Esophagus squamous epithelium (tissue), 5 donors: ENCODE measurements at regions not wholly inside any gene's neighbourhood (a gene's known extent, or its start where the extent isn't known, plus 50 kb on each side); places are given as distances from the start of the nearest gene placed in this dataset.
"Not testable (repeated sequence)": the region's sequence is repeated elsewhere in the genome, so short reads cannot be mapped to it uniquely, and the experiment has no call there.

Source experiments
- DNase-seq: peaks from one replicate; lab custom pipeline; 2025; lab: John Stamatoyannopoulos, UW
- H3K27ac ChIP-seq, 4 donors: fragments of 200-600 bp; sonication (generic); one replicate each; pipeline ENCODE4 v1.5.1; 2016 to 2019; ENCODE audit warnings: mild to moderate bottlenecking in 1 of 4
- H3K27me3 ChIP-seq, 4 donors: fragments of 200-600 bp; sonication (generic); 1 replicate in 3 of 4; 2 replicates in 1 of 4; pipeline versions ENCODE4 v1.5.1 to v1.6.0; 2017 to 2021; ENCODE audit warnings: antibody characterized with exemption in 1 of 4
- H3K36me3 ChIP-seq, 3 donors: fragments of 200-600 bp; sonication (generic); one replicate each; pipeline ENCODE4 v1.5.1; 2016 to 2019
- H3K4me1 ChIP-seq, 3 donors: fragments of 200-600 bp; sonication (generic); one replicate each; pipeline ENCODE4 v1.5.1; 2017 to 2019
- H3K4me3 ChIP-seq, 4 donors: fragments of 200-600 bp; sonication (generic); 1 replicate in 3 of 4; 2 replicates in 1 of 4; pipeline ENCODE4 v1.5.1; 2016 to 2019; ENCODE audit warnings: mild to moderate bottlenecking in 2 of 4, moderate library complexity in 1 of 4
- H3K9me3 ChIP-seq, 3 donors: fragments of 200-600 bp; sonication (generic); one replicate each; pipeline ENCODE4 v1.5.1; 2016 to 2019
- CTCF ChIP-seq, 6 experiments: fragments of 450-650 bp in 4 of 6; fragments of 200-600 bp in 2 of 6; sonication (generic) in 2 of 6; IDR thresholded peaks; one replicate each; pipeline ENCODE4 v1.5.1; 2016 to 2019; ENCODE audit warnings: antibody characterized with exemption in 6 of 6, mild to moderate bottlenecking in 4 of 6, moderate library complexity in 4 of 6
- POLR2A ChIP-seq, 4 donors: fragments of 450-650 bp; IDR thresholded peaks; one replicate each; pipeline ENCODE4 v1.6.1; 2017; ENCODE audit warnings: antibody characterized with exemption in 4 of 4, mild to moderate bottlenecking in 4 of 4, moderate library complexity in 3 of 4
- WGBS, 2 donors: methylation state at CpG; one replicate each; pipeline ENCODE4 v1.1.5; 2018; 5-methylcytosine and 5-hydroxymethylcytosine counted together
- intact Hi-C: fragments of 100-400 bp; cut with DNase I; formaldehyde crosslinking; loops from one replicate; pipeline ENCODE4 v1.15.0; 2022
- donor health status: DM: yes; HTN: yes; CAD: no.

DNA sequence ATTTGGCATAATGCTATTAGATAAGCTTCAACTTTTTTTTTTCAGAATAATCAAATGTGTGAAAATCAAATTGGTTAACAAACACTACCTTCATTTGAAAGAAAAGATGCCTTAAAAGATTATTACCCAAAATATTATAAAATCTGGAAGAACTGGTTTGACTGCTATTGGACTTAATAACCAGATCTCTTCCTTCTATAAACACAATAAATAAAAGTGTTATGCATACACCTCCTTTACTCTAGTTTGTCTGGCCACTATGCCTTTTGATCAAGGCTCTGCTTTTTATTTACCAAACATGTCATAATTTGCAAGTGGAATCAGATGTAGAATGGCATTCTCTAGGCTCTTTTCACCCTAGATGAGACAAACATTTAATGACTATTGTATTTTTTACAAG, 897.3 kb upstream of the EPHA5 start:
- H3K27me3 ChIP-seq = no peaks in the 10 kb centered on the region
- H3K4me1 ChIP-seq = no peaks in the 10 kb centered on the region
- no peaks in the 10 kb centered on the region for H3K9me3 ChIP-seq
- no peak overlapping the region for H3K4me3 ChIP-seq
- TF ChIP-seq POLR2A (IDR thresholded peaks at IDR 0.05) (no peak), CTCF (IDR thresholded peaks at IDR 0.05) (no peak)
- no peak for DNase-seq
- H3K27ac ChIP-seq = no peak overlapping the region
- no peaks in the 10 kb centered on the region for H3K36me3 ChIP-seq
- intact Hi-C loops = no loop called here

- DNase-seq = no peak
- Histone ChIP-seq H3K9me3 (no peaks in the 10 kb centered on the region), H3K36me3 (no peaks in the 10 kb centered on the region), H3K27me3 (no peaks in the 10 kb centered on the region), H3K27ac (no peak overlapping the region), H3K4me3 (no peak overlapping the region), H3K4me1 (no peaks in the 10 kb centered on the region)
- intact Hi-C loops = no loop called here
- TF ChIP-seq CTCF (IDR thresholded peaks at IDR 0.05) (no peak), POLR2A (IDR thresholded peaks at IDR 0.05) (no peak)
Measured at GRCh38 chr4:66565801-66566200, 895.5 kb upstream of the EPHA5 start.

GRCh38 chr4:66564901-66565651, 894.8 kb upstream of the EPHA5 start:
- no peak overlapping the region for H3K4me3 ChIP-seq
- no peaks in the 10 kb centered on the region for H3K4me1 ChIP-seq
- intact Hi-C loops = no loop called here
- TF ChIP-seq CTCF (IDR thresholded peaks at IDR 0.05) = no peak
- TF ChIP-seq POLR2A (IDR thresholded peaks at IDR 0.05) = no peak
- no peaks in the 10 kb centered on the region for H3K27me3 ChIP-seq
- DNase-seq = no peak
- H3K9me3 ChIP-seq = no peaks in the 10 kb centered on the region
- H3K36me3 ChIP-seq = no peaks in the 10 kb centered on the region
- 81 to 84% methylated on average over 11 to 12 of the region's 12 CpGs for WGBS, 2 donors
- no peak overlapping the region for H3K27ac ChIP-seq

DNA sequence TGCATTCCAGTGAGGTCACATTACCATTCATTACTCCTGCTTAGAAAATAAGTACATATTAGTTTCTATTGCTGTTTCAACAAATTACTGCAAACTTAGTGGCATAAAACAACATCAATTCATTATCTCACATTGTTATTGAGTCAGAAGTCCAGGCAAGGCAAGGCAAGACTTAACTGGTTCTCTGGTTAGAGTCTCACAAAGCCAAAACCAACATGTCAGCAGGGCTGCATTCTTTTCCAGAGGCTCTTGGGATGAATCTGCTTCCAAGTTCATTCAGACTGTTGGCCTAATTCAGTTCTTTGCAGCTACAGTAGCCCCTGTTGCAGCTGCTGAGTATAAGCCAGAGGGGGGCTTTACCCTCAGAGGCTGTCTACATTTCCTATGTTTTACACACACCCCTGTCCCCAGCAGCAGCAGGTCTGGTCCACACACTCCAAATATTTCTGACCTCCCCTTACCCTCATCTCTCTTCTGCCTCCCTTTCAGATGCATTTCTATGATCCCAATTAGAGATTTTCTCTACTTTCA, 892.1 kb upstream of the EPHA5 start:
- Histone ChIP-seq H3K4me1 (no peaks in the 10 kb centered on the region), H3K4me3 (no peak overlapping the region), H3K36me3 (no peaks in the 10 kb centered on the region), H3K27ac (no peak overlapping the region), H3K27me3 (no peaks in the 10 kb centered on the region), H3K9me3 (no peaks in the 10 kb centered on the region)
- DNase-seq = no peak
- TF ChIP-seq CTCF (IDR thresholded peaks at IDR 0.05) (no peak), POLR2A (IDR thresholded peaks at IDR 0.05) (no peak)
- intact Hi-C loops = no loop called here

GRCh38 chr4:66561465-66562053, 891.3 kb upstream of the EPHA5 start:
- H3K27ac ChIP-seq, H3K4me3 ChIP-seq, H3K36me3 ChIP-seq, DNase-seq, intact Hi-C loops, H3K27me3 ChIP-seq, H3K9me3 ChIP-seq, H3K4me1 ChIP-seq: not testable (repeated sequence)
- 79 to 97% methylated on average over 2 to 14 of the region's 42 CpGs for WGBS, 2 donors
